HUES6 (cell line): ENCODE measurements at regions not wholly inside any gene's neighbourhood (a gene's known extent, or its start where the extent isn't known, plus 50 kb on each side); places are given as distances from the start of the nearest gene placed in this dataset.

Source experiments
- H3K27ac ChIP-seq: 2 replicates; pipeline ENCODE4 v1.7.0; 2013; ENCODE audit warnings: low read depth, mild to moderate bottlenecking, low read length, inconsistent platforms
- H3K27me3 ChIP-seq: 2 replicates; pipeline ENCODE4 v1.6.1; 2013; ENCODE audit warnings: low read length; ENCODE audit not compliant: control insufficient read depth, insufficient read depth
- H3K36me3 ChIP-seq: 2 replicates; pipeline ENCODE4 v1.6.1; 2013; ENCODE audit warnings: low read length; ENCODE audit not compliant: control insufficient read depth, insufficient read depth
- H3K4me1 ChIP-seq: 2 replicates; pipeline ENCODE4 v1.6.1; 2013; ENCODE audit warnings: low read length; ENCODE audit not compliant: control insufficient read depth, insufficient read depth
- H3K4me3 ChIP-seq: 2 replicates; pipeline ENCODE4 v1.5.1; 2013; ENCODE audit warnings: low read depth, low read length
- H3K9ac ChIP-seq: one replicate; pipeline ENCODE4 v1.6.1; 2013; ENCODE audit warnings: mild to moderate bottlenecking, low read length
- H3K9me3 ChIP-seq: 2 replicates; pipeline ENCODE4 v1.6.1; 2013; ENCODE audit warnings: low read depth, low read length; ENCODE audit not compliant: control insufficient read depth, insufficient read depth

GRCh38 chr16:49018259-49018931 is 263.2 kb downstream of the CBLN1 start:
- H3K9me3 ChIP-seq, result no peaks in the 10 kb centered on the region
- no peak overlapping the region for H3K27ac ChIP-seq
- no peaks in the 10 kb centered on the region for H3K36me3 ChIP-seq
- H3K9ac ChIP-seq, result no peak overlapping the region
- peaks cover 12% of the 10 kb centered on the region; the same call in 1 of the 2 replicates for H3K27me3 ChIP-seq
- peaks cover 54% of the 10 kb centered on the region for H3K4me1 ChIP-seq
- no peak overlapping the region for H3K4me3 ChIP-seq

- Histone ChIP-seq H3K9me3 (no peaks in the 10 kb centered on the region), H3K27ac (no peak overlapping the region), H3K9ac (no peak overlapping the region), H3K27me3 (peaks cover 12% of the 10 kb centered on the region; the same call in 1 of the 2 replicates), H3K36me3 (no peaks in the 10 kb centered on the region), H3K4me3 (no peak overlapping the region), H3K4me1 (peaks cover 45% of the 10 kb centered on the region)
These were observed 264.1 kb downstream of the CBLN1 start for GRCh38 chr16:49017501-49017900.

DNA sequence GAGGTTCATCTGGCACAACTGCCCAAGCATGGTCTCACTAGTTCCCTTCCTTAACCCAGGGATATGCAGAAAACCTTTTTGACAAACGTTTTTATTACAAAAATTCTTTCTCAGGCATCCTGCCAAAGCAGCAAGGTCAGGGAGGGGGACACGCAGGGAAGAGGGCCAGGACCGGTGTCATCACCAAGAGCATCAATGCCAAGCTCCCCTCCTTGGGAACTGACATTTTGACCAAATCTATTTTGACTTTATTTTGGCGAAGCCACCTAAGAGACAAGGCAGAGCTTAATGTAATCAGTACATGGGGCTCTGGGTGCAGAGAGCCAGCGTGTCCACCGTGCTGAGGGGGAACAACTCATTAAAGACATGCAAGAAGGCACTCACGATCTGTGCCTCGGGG is 265.2 kb downstream of the CBLN1 start:
- H3K4me1 ChIP-seq, result peaks cover 38% of the 10 kb centered on the region
- no peak overlapping the region for H3K27ac ChIP-seq
- no peaks in the 10 kb centered on the region for H3K36me3 ChIP-seq
- H3K27me3 ChIP-seq, result peaks cover 12% of the 10 kb centered on the region; the same call in 1 of the 2 replicates
- H3K9me3 ChIP-seq, result no peaks in the 10 kb centered on the region
- no peak overlapping the region for H3K4me3 ChIP-seq
- H3K9ac ChIP-seq, result no peak overlapping the region

DNA sequence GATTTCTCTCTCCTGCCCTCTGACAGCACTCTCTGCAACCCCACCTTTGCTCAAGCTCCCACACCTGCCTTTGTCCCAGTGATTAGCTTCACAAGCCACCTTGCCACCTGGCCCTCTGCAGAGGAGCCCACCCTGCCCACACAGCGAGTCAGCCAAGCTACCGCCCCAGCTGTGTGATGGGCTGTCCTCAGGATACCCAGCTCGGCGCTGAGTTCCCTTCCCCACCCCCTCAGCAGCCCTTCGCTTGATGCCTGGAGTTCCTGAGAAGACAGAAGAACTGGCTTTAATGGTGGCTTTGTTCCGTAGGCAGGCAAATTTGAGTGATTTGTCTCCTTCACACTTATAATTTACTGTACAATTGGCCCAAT is 266.4 kb downstream of the CBLN1 start:
- Histone ChIP-seq H3K27me3 (0 out of 2 replicates have a peak, but pooled peaks cover 12% of the 10 kb centered on the region), H3K4me1 (peaks cover 26% of the 10 kb centered on the region), H3K4me3 (no peak overlapping the region), H3K36me3 (no peaks in the 10 kb centered on the region), H3K27ac (no peak overlapping the region), H3K9me3 (no peaks in the 10 kb centered on the region), H3K9ac (no peak overlapping the region)

- Histone ChIP-seq H3K4me1 (peaks cover 19% of the 10 kb centered on the region), H3K9ac (no peak overlapping the region), H3K36me3 (no peaks in the 10 kb centered on the region), H3K9me3 (no peaks in the 10 kb centered on the region), H3K27me3 (0 out of 2 replicates have a peak, but pooled peaks cover 12% of the 10 kb centered on the region), H3K27ac (no peak overlapping the region), H3K4me3 (no peak overlapping the region)
These were observed 267.1 kb downstream of the CBLN1 start for GRCh38 chr16:49014277-49015224.

DNA sequence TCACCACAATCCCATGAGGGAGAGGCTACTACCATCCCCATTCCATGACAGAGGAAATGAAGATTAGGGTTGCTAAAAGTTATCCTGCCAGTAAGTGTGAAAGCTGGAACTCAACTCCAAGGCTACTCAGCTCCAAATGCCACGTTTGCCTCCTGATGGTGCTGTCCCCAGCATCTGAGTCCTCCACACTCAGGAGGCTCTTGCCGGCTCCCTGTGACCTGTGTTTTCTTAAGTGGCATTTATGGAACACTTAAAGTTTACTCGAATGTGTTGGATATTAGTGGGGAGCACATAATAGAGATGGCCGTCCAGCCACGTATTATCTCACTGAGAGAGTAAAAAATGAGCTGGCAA is 267.9 kb downstream of the CBLN1 start:
- peaks cover 11% of the 10 kb centered on the region; the same call in 1 of the 2 replicates for H3K4me1 ChIP-seq

GRCh38 chr16:49012961-49013726 is 268.5 kb downstream of the CBLN1 start:
- Histone ChIP-seq H3K27me3 (0 out of 2 replicates have a peak, but pooled peaks cover 12% of the 10 kb centered on the region), H3K36me3 (no peaks in the 10 kb centered on the region), H3K9ac (no peak overlapping the region), H3K9me3 (no peaks in the 10 kb centered on the region), H3K4me1 (0 out of 2 replicates have a peak, but pooled peaks cover 9% of the 10 kb centered on the region), H3K27ac (no peak overlapping the region), H3K4me3 (no peak overlapping the region)

More for the DNA sequence above, 267.9 kb downstream of the CBLN1 start:
- no peaks in the 10 kb centered on the region for H3K36me3 ChIP-seq
- no peak overlapping the region for H3K4me3 ChIP-seq
- no peak overlapping the region for H3K9ac ChIP-seq
- 0 out of 2 replicates have a peak, but pooled peaks cover 12% of the 10 kb centered on the region for H3K27me3 ChIP-seq
- H3K27ac ChIP-seq, result no peak overlapping the region
- H3K9me3 ChIP-seq, result no peaks in the 10 kb centered on the region

GRCh38 chr16:49011901-49012300 is 269.7 kb downstream of the CBLN1 start:
- H3K4me1 ChIP-seq, result 0 out of 2 replicates have a peak, but pooled peaks cover 9% of the 10 kb centered on the region
- H3K36me3 ChIP-seq, result no peaks in the 10 kb centered on the region
- no peaks in the 10 kb centered on the region for H3K9me3 ChIP-seq
- 0 out of 2 replicates have a peak, but pooled peaks cover 12% of the 10 kb centered on the region for H3K27me3 ChIP-seq
- H3K27ac ChIP-seq, result no peak overlapping the region
- H3K4me3 ChIP-seq, result no peak overlapping the region
- H3K9ac ChIP-seq, result no peak overlapping the region

DNA sequence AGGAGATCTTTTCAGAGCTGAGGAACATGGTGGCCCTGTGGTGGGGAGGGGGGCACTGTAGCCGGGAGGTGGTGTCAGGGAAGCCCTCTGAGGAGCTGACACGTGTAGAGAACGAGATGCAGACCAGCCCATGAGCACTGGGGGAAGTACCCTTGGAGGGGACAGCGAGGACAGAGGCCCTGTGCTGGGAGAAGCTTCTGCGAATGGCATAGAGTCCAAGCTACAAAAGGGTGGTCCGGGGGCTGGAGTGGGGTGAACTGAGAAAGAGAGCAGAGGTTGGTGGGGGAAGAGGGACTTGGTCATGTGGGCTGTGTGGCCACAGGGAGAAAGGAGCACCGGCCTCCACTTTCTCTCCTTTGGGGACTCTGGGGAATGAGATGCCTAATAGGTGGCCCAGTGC is 270.8 kb downstream of the CBLN1 start:
- Histone ChIP-seq H3K4me1 (0 out of 2 replicates have a peak, but pooled peaks cover 9% of the 10 kb centered on the region), H3K36me3 (no peaks in the 10 kb centered on the region), H3K9me3 (no peaks in the 10 kb centered on the region), H3K27ac (no peak overlapping the region), H3K4me3 (no peak overlapping the region), H3K9ac (no peak overlapping the region), H3K27me3 (0 out of 2 replicates have a peak, but pooled peaks cover 12% of the 10 kb centered on the region)

- Histone ChIP-seq H3K27me3 (0 out of 2 replicates have a peak, but pooled peaks cover 12% of the 10 kb centered on the region), H3K4me3 (no peak overlapping the region)
These were observed 271.2 kb downstream of the CBLN1 start for GRCh38 chr16:49010396-49010795.

More at GRCh38 chr16:49010396-49010795, 271.2 kb downstream of the CBLN1 start:
- no peaks in the 10 kb centered on the region for H3K9me3 ChIP-seq
- H3K27ac ChIP-seq, result no peak overlapping the region
- no peaks in the 10 kb centered on the region for H3K36me3 ChIP-seq
- H3K4me1 ChIP-seq, result 0 out of 2 replicates have a peak, but pooled peaks cover 6% of the 10 kb centered on the region
- H3K9ac ChIP-seq, result no peak overlapping the region
